CMK (cell line): ENCODE measurements at regions not wholly inside any gene's neighbourhood (a gene's known extent, or its start where the extent isn't known, plus 50 kb on each side); places are given as distances from the start of the nearest gene placed in this dataset.

ENCODE experiments used
- DNase-seq: peaks from one replicate; pipeline ENCODE4 v3.0.0-alpha.2; 2010; ENCODE audit warnings: low read depth

DNA sequence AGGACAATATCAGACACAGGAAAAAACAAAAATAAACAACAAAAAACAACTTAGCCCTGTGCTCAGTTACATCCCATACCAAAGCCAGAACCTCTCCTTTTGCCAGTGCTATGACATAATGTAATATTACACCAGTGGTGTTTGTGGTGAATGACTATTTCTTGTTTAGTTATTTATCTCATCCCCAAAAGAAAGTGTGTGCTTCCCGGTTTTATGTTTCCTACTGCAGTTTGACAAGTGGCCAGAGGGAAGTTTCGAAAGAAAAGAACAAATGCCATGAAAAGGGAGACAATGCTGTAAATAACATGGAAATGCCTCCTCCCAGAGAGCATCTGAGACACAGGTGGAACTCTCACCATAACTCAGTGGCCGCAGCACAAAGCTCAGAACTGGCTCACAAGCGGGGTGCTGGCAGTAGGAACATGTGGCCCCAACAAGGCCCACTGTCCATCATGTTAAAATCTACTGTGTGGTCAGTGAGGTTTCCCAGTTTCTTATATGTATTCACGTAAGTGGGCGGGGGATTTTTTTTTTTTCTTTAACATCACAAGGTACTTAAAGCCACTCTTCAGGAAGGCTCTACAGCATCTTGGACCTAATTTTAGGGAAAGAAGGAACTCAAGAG, 158.2 kb downstream of the BARHL2 start:
- no peak for DNase-seq

DNA sequence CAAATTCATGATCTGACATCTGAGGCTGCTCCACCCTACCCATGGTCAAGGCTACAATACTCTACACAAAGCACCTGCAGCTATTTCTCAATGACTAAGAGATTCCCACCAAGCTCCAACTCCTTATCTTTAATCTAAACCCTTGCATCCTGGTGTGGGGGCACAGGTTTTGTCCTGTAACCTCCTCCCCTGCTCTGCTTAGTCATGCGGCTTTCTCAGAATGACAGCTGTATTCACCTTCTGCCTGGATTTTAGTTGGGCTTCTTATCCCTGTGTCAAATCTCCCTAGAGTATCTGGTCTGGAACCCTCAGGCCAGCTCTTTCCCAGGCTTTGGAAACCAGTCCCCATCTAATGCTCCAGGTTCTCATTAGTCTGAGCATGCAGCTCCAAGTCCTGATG, 159.0 kb downstream of the BARHL2 start:
- no peak for DNase-seq

DNA sequence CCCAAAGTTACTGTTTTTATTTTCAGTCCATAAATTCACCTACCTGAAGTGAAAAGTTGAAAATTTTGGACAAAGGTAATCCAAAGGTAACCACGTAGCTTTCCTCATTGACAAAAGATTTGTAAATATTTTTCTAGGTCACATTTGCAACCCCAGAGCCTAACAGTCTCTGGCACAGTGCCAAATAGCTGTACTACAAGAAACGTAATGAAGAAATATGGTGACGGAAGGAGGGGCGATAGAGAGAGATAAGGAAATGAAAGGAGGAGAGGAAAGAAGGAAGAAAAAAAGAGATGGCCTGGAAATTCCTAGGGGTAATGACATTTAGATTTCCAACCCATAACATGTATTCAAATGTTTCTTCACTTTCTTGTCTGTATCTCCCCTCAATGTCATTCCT, 159.4 kb downstream of the BARHL2 start:
- no peak for DNase-seq

DNA sequence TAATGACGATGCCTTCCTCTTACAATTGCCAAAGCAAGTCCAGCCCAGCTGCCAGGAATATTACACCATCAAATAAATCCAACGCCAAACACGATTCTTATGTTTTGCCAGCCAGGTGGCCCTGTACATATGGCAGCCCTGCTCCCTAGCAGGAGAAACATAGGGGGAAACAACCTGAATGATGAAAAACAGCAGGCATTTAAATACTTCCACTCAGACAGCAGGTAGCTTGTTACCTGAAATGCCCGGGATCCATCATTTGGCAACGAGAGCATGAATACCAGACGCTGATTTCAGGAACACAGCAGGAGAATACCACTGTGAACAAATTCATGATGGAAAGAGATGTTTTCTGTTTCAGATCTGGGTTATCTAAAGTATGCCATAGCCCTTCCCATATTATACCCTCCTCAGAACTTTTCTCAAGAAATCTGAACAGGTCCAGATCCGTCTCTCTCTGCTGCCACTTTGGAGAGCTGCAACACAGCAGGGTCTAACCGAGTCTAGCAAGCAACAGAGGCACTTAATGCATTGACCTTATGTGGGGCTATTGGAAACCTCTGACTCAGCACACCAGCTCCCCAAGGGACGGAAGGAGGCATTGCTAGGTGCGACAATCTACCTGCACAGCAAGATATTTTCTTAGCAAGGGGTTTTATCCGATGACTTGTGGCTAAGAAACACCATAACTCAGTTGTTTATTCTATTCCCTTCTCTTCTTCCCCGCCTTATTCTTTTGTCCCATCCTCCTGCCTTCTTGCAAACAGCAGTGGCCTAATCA, 166.3 kb downstream of the BARHL2 start:
- DNase-seq: no peak

DNA sequence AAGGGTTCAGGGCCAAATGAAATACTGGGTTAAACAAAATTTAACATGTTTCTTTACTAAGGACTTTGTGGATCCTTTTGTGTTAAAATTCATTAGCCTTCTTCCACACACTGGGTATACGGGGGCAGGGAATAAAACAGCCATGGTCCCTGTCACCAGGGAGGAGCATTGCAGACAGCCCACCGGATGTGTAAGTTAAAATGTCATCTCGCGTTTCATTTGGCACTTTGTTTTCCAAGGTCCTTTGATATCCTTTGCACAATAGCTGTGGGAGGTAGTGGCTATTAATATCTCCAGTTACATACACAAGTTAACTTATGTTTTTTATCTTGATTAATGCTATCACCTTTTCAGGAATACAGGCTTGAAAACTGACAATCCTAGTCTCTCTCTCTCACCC, 172.7 kb downstream of the BARHL2 start:
- DNase-seq: no peak

DNA sequence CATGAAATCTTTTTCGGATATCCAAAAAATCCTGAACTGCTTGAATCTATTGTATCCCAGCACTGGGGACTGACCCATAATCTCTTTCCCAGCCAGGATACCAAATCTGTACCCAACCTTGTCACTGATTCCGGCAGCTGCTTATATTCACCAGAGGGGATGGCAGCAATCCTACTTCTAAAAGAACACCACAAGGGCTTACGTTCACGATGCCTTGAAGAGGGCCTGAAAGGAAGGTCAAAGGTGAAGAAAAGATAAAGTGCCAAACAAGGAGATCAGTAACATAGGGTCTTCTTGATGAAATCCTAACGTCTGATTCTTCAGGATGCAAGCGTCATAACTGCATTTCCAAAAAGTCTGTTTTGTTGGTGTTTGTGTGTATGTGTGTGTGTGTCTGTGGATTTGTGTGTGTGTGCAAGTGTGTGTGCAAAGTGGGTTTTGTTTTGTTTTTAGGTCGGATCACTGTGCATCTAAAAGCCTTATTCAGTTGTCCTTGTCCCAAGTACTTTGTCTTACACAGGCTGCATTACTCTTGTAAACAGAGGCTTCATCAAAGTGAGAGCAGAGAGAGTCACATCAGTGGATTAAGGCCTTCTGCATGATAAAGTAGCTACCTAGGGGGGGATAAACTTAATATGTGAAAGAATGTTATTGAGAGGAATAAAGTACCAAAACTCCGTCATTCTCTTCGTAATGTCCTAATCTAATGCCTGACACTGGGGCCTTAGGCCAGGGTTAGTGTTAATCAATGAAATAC, 179.3 kb downstream of the BARHL2 start:
- DNase-seq: no peak

DNA sequence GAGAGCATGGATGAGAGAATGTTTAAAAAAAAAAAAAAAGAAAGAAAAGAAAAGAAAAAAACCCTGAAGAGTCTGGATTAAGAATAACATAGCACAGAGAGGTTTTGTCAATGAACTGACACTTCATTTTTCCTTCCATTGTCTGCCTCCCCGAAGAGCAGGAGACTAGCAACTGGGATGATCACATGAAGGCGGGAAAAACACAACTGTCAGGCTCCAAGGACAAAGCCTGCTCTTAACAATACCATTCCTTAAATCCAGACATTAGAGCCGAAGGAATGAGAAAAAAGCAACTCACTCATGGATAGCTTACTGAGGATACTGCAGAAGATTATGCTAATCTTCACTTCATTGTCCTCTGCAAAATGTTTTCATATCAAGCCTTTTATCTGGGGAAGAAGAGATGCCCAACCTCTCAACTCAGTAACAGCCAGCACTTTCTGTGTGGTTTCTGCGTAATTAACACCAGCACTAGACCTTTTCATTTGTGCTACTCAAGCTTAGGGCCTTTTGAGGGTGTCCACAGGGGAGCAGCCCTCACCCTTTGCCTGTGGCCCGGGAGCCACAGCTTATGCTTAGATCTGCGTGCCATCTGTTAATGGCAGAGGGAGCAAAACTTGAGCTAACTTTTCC, 182.3 kb downstream of the BARHL2 start:
- no peak for DNase-seq

DNA sequence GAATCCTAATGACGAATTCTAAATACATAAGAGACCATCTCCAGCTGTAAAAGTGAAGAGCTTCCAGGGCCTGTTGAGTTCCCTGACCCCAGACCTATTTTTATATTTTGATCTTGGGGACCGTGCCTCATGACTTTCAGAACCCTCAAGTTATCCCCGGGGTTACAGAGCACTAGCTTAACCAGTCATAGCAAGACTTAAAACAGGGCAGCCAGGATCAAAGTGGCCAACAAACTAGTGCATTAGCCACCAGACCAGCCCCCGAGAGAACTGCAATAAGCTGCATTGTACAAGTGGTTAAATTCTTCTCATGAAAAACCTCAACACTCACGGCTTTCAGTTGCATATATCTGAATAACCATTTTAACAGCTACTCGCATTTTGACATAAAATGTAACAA, 183.0 kb downstream of the BARHL2 start:
- no peak for DNase-seq

DNA sequence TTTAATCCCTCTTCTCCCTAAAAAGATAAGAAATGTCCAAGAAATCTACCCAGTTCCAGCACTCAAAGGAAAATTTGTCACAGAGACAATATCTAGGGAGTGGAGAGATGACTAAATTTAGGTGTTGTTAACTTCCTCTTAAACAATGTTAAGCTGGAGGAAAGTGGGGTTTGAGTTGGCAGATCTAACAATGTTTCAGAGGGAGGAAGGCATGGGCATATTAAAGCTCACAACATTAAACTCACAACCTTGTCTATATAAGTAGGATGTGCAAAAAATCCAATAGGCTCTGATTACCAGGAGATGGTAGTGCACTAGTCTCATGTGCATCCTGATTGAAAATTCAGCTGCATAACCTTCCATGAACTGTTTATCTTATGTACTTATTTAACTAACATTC, 190.1 kb downstream of the BARHL2 start:
- no peak for DNase-seq

DNA sequence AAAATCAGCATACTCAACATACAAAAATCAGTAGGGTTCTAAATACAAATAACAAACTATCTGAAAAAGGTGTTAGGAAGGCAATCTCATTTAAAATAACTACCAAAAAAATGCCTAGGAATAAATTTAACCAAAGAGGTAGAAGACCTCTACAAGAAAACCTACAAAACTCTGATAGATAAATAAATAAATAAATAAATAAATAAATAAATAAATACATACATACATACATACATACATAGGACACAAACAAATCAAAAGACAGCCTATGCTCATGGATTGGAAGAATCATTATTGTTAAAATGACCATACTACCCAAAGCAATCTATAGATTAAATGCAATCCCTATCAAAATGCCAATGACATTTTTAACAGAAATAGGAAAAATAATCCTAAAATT, 194.7 kb downstream of the BARHL2 start:
- DNase-seq: no peak

DNA sequence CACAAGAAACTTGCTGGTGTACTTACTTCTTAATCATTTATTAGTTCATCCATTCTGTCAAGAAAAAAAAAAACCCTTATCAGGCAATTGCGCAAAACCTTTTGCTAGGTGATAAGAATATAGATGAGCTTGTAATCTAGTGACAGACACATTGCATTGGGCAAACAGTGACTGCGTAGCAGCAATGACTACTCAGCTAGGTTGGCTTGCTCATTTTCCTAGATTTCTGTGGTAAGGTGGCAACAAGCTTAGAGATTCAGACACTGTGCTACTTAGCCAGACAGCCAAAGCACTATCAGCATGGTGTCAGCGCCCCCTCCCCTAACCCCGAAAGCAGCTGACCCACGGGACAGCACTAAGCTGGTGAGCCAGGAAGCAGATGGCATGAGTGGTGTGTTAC, 203.1 kb downstream of the BARHL2 start:
- no peak for DNase-seq

DNA sequence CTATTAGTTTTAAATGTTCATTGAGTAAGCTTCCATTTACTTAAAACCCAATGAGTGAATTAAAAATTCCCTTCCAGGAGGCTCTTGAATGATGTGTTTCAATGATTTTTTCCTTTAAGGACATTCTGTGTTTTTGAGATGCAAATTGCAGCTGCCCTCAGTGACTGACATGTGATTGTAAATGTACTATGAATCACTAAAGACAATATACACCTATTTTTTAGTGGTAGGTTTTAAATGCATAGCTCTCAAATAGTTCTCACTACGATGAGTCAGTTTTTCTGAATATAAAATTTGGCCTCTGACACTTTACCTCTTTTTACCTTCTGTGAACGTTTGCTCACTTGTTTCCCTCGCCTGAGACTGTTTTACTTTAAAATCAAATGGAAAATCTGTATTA, 204.7 kb downstream of the BARHL2 start:
- DNase-seq: no peak

DNA sequence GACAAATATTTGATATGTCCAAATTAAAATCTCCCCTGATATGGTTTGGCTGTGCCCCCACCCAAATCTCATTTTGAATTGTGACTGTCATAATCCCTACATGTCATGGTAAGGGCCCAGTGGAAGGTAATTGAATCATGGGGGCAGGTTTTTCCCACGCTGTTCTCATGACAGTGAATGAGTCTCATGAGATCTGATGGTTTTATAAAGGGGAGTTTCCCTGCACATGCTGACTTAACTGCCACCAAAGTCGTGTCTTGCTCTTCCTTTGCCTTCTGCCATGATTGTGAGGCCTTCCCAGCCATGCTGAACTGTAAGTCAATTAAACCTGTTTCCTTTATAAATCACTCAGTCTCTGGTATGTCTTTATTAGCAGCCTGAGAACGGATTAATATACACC, 207.0 kb downstream of the BARHL2 start:
- no peak for DNase-seq

DNA sequence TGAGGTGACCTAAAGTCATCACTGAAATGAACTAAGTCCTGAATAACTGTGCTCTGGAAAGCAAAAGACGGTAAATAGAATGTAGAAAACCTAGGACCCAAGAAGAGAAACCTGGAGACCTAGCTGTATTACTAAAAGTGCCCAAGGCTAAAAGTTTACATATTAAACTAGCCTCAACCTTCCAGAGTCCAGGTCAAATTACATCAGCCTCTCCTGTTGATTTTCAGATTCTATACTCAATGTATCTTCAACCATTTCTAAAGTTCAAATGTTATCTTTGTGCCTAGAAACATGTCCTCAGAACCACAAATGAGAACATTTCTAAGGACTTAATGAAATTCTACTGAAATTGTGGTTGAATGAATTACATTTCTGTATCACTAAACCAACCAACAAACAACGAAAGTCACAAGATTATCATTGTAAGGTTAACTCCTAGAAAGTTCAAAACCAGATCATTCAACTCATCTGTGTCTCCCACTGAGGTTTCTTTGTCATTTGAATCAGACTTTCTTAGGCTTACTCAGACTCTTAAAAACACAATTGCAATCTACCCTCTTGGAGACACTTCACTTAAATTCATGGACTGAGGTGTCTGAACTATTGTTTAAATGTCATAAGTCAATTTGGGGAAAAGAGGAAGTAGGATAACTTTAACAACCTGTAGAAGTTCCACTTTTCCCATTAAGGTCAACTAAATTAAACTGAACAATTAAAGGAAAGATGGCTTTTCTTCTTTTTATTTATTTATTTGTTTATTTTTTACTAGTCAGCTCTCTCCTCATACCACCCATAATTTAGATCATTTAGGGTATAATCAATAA, 207.7 kb downstream of the BARHL2 start:
- DNase-seq: no peak

DNA sequence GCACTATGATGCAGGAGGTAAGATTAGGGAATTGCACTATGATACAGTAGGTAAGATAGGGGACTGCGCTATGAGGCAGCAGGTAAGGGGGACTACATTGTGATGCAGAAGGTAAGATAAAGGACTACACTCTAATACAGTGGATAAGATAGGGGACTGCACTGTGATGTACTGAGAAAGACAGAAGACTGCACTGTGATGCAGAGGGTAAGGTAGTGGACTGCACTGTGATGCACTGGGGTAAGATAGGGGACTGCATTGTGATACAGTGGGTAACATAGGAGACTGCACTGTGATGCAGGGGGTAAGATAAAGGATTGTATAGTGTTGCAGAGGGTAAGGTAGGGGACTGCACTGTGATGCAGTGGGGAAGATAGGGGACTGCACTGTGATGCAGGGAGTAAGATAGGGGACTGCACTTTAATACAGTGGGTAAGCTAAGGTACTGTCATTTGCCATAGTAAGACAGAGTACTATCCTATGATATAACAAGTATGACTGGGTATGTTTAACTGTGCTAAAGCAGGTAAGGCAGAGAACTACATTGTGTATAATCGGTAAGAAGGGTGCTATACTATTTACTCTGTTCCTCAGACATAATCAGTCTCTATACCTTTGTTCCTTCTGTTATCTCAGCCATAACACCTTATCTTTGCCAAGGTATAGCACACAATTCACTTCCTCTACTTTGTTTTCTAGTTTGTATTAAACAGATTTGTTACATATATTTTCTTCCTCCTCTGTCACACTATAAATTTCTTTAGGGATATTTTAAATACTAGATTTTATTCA, 208.5 kb downstream of the BARHL2 start:
- DNase-seq: no peak

DNA sequence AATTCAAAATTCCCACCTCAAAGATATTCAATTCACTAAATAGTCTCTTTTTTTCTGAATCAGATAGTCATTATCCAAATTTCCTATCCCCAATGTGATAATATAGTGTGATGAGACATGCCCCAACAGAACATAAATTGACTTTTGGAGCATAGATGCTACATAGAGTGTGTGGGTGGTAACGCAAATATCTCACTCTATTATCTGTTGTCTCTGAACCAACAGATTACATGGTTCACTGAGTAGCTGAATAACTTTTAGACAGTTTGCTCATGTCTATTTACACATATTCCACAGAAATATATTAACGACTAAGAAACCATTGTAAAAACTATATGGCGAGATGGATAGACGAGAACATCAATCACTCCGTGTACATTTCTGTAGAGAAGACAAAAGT, 209.9 kb downstream of the BARHL2 start:
- DNase-seq: no peak

DNA sequence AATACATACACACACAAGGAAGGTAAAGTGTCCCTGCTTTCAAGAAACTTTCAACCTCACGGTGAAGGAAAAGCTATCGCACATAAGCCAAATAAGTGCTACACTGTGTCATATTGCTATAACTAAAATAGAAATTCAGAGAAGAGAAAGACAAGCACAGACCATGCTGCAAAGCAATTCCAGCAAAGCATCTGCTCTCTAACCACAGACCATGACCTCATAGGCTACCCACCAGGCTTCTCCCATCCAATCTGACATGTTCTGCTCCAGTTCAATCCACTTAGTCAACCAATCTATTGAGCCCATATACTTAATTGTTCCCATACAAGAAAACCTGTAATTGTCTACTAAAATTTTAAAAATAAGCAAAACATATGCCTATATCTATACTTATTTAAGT, 211.3 kb downstream of the BARHL2 start:
- DNase-seq: no peak

DNA sequence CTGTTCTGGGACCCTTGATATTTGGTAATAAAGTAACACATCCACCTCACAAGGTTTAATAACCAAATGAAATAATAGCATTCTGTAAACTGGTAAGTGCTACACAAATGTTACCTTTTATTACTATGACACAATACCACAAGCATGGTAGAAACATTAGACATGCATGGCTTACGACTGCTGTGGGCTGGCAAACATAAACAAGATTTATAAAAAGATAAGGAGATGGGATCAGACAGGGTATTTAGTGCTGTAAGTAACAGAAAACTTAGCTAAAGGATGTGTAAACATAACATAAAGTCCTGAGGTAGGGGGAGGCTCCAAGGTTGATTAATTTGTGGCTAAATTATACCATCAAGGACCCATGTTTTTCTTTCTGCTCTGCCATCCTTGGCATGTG, 212.6 kb downstream of the BARHL2 start:
- no peak for DNase-seq

DNA sequence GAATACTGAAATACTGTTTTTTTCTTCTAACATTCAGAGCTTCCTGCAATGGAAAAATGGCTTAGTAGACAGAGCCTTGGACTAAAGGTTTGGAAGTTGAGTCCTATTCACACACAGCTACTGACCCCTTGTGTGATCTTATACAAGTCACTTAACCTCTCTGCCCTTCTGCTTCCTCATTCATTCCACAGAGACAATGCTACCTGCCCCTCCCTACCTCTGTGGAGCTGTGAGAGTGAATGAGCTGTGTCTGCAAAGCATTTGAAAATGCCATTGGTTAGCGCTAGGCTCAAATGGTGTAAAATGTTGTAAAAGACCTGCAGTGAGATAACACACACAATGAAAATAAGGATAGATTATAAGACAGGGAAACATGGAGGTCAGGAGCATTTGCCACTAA, 214.4 kb downstream of the BARHL2 start:
- no peak for DNase-seq

DNA sequence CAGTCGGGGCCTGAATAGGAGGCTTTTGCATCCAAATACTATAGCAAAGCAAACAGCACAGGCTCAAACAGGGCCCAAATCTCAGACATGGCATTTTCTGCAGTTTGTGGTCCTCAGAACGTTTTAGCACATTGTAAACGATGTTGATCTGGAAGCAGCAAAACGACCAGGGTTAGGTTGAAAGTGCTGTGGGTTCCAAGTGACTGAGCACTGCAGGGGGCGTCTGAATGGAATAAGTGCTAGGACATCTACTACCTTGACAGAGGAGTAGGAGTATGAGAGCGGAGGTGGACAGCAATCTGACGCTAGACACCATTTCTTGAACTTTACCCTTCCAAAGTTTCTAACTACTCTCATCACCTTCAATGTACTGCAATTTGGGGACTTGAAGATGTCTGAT, 214.9 kb downstream of the BARHL2 start:
- DNase-seq: no peak

DNA sequence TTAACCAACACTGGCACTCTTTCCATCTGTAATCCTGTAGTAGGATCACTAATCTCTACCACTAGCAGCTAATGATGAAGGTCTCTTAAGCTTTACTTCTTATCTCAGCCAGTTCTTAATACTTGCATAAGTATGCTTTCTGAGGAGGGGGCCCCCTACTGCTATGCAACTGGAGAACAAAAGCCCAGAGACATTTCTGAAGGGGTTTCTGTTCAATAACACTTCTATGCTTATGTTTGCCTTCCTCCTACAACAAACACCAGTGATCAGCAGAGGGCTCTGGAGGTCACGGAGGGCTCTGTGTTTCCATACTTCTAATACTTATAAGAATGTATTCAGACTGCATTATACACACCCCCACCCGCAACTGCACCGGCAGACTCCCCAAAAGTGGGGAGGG, 215.8 kb downstream of the BARHL2 start:
- DNase-seq: no peak
